Hematopoietic multipotent progenitor cell treated with erythropoietin and hydrocortisone succinate and interleukin-3 and kit ligand, for 15 days (in vitro differentiated cells): ENCODE measurements at regions not wholly inside any gene's neighbourhood (a gene's known extent, or its start where the extent isn't known, plus 50 kb on each side); places are given as distances from the start of the nearest gene placed in this dataset.

Source experiments
- DNase-seq: peaks from one replicate; pipeline ENCODE4 v3.0.0-alpha.2; 2015; ENCODE audit warnings: low spot score

DNA sequence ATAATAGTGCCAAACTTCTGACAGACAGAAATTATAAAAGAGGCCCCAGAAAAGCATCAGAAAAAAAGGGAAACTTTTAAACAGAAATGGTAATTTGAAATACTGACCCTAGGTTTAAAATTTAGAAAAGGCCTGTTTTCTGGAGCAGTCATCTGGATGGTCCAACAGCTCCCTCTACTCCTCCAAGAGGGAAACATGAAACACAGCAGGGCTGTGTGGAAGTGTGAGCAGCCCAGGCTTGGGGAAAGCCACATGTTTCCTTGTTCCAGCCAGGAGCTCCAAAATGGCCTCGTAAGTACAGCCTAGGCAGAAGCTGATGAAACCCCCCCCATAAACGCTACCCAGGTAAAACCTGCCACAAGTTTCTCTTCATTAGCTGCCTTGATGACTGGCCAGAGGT lies 499.3 kb upstream of the ADAMTS16 start:
- no peak for DNase-seq

DNA sequence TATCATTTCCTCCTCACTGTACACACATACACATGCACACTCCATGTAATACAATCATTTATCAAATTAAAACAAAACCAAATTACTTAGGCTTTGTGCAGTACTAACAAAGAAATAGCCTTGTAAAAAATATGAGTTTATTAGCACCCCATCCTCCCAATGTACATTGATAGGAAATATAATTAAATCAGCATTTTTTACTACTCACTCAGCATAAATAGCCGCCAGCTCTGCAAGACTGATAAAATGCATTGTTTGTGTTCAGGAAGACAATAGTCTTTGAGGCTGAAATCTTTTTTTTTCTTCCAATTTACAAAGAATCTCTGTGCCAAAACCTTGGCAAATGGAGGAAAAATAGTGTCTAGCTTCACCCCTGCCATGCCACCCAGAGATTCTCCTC lies 497.6 kb upstream of the ADAMTS16 start:
- no peak for DNase-seq

DNA sequence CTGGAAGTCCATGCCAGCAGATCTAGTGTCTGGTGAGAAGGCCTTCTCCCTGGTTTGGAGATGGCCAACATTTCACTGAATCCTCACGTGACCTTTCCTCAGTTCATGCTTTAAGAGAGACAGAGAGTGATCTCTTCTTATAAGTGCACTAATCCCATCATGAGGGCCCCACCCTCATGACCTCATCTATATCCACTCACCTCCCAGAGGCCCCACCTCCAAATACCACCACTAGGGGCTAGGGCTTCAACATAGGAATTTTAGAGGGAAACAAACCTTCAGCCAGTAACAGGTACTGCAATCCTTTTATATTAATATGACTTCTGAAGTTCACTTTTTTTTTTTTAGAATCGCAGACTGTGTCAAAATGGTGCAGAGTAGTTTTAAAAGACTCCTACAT lies 496.9 kb upstream of the ADAMTS16 start:
- no peak for DNase-seq

DNA sequence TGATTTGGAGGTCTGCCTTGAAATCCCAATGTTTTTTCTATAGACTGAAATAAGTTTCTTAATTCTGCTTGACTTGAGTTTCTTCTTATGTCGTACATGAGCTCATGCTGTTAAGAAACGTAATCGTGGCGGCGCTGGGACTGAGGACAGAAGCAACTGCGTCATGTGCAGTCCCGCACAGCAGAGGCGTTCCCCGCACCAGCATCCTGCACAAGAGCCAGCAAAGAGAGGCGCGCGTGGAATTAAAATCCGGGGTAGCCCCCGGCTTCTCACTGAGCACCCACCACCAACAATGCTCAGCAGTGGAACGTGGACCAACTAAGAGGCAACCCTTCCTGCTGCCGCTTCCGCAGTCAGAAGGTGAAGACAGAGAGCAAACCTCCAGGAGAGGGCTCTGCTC lies 496.2 kb upstream of the ADAMTS16 start:
- no peak for DNase-seq

DNA sequence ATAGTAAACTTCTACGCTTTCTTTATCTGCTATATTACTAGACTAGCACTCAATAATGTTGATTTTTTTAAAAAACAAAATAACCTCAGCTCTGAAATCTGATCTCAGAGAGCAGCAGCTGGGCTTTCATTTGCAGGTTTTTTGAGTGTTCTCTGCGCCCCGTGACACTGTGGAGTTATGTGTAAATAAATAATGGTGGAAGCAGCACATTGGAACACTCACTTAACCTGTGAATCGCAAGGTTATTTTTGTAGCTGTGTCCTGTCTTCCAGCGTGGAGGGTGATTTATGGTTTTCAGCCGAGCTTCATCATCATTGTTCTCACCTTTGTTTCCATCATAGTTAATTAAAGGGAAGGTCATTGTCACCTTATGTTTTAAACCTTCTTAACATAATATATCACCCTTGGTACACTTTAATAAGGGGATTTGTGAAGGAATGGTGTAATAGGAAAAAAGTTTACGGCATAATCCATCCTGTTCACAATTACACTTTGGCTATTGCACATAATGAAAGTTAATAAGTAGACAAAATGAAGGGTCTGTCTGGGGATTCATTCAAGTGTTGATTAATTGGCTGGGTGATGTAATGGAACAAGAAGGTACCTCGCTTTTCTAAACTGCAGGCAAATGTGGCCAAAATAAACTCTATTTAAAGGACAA lies 493.3 kb upstream of the ADAMTS16 start:
- no peak for DNase-seq

DNA sequence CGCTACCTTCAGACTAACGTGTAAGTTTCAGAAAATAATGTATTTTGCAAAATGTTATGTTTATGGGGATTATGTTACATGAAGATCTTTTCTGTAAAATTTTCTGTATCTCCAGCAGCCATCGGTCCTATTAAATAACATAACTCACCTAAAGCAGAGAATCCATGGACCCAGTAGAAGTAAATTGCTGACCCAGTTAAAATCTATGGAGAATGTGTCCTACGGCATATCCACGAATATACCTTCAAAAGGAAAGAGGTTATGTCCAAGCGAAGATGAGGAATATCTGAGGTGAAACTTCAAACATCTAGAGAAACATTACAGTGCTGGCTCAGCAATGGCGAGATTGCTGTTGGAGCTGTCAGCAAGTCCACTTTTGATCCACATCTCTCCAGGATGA lies 492.2 kb upstream of the ADAMTS16 start:
- DNase-seq = no peak

DNA sequence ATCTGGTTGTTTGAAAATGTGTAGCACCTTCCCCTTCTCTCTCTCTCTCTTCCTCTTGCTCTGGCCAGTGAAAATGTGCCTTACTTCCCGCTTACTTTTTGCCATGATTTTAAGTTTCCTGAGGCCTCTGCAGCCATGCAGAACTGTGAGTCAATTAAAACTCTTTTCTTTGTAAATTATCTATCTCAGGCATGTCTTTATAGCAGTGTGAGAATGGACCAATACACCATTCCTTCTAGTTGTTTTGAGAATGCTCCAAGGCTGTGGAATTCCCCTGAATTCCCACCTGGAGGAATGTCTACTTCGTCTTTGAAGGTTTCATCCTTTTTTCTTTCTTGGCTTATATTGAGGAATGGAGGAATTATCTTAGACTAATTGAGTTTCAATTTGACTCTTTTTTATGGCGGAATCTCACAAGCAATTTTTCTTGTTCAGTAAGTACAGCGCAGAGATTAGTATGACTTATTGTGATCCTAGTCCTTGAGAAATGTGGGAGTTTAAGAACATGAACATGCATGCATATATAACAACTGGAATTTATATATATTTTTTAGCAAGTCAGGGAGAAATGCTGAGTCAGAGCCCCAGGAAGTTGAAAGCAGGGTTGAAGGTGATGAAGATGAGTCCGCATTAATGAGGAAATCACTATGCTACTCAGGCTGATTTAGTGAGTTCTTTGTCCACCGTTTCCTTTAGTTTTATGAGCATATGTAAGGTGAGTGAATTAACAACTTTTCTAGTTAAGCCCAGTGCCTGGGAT lies 488.1 kb upstream of the ADAMTS16 start:
- no peak for DNase-seq

DNA sequence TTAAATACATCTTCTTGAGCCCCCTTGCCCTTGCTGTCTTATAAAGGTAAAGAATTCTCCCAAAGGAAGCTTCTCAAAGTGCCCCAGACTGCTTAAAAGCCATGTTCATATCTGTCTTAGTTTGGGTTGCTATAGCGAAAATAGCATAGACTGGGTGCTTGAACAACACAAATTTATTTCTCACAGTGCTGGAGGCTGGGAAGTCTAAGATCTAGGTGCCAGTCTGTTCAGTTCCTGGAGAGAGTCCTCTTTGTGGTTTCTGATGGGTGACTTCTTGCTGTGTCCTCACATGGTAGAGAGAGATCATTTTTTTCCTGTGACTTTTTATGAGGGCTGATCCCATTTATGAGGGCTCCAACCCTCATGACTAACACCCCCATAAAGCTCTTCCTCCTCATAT lies 486.7 kb upstream of the ADAMTS16 start:
- no peak for DNase-seq

DNA sequence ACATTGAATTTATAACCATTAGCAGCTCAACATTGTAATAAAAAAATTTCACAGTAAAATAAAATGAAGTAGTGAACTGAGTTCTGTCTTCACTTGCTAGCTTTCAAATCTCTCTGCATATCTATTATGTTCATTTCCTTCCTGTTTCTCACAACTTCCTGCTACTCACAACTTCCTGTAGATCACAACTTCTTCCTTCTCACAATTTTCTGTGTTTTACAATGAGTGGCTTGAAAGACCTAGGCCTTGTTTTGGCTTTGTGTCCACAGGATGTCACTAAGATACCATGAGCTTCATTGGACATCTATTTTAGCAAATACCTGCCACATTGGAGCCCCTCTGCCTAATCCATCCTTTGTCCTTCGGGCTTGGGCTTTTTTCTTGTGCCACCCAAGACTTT lies 480.3 kb upstream of the ADAMTS16 start:
- no peak for DNase-seq

DNA sequence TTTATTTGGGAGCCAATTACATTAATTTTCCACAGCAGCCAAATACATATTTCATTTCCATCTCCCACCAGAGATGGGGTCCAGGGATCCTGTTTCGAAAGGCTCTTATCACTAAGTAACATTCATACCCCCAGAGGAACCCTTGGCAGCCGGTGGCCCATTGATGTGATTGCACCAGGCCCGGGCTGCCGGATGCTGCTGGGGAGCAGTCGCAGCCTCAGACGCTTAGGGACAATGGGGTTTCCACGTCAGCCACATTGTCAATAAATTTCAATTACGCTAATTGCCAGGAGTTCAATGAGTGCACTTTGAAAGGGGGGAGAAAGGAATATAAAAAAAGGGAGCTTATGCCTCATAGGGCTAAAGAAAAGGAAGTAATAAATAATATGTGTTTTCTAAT lies 478.8 kb upstream of the ADAMTS16 start:
- no peak for DNase-seq

DNA sequence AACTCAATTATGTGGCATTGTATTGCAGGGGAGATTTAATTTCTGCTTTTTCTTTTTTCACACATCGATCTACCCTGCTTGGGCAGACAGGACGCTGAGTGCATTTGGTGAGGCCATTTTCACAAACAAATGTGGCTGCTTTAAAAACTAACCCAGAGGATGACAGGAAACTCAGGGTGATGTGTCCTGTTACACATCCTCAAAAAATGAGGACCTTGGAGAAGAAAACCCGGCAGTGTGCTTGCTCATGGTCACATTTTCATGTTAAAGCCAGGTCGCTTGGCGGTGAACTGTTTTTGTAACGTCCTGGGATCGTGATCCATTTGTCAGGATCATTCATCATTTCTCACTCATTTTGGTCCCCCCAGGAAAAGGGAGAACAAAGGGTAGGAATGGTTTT lies 478.3 kb upstream of the ADAMTS16 start:
- no peak for DNase-seq

DNA sequence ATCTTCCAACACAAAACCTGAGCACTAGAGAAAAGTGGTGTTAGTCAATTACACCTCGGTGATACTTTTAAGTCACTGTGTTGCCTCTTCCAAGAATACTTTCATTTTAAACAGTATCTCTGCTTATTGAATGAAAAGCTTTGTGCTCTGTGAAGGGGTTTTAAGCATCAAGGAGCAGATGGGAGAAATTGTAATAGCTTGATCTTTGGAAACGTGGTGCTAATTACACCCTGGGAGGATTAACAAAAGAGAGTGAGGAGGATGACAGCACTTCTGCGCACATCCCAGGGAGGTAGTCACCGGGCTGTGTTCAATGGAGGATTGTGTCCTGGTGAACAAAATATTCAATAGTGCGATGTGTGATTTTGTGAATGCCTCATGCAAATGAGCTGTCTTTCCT lies 477.4 kb upstream of the ADAMTS16 start:
- DNase-seq = no peak

DNA sequence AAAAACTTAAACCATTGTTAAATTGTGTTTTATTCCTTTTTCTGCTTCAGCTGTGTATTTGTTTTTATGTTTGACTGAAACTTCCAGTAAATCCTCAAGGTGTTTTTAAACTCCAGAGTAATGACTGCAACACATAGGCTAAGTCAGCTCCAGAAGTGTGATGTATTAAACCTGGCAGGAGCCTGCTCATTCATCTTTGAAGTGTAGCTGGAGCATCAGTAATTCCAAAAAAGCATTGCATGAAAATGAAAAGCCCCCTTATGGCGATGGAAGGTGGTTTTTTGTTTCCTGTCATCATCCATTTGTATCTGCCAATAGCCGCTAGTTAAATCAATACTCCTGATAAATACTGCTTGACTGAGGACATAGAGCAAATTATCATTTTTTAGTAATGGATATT lies 474.2 kb upstream of the ADAMTS16 start:
- no peak for DNase-seq

DNA sequence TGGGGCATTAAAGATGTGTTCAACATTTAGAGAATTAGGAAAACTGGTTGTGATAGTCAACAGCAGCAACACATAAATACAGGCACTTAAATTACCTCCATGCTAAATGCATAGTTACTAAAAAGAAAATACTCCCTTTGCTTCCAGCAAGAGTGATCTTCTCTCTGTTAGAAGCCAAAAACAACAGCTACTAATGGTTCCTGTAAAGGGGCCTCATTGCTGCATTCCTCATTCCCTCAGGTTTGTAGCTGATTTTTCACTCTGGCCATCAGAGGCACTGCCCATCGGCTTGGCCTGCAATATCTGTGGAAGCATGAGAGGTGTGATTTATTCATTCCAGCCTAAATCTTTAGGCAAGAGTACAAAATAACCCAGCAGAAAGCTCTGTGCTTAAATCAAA lies 466.0 kb upstream of the ADAMTS16 start:
- DNase-seq = no peak

DNA sequence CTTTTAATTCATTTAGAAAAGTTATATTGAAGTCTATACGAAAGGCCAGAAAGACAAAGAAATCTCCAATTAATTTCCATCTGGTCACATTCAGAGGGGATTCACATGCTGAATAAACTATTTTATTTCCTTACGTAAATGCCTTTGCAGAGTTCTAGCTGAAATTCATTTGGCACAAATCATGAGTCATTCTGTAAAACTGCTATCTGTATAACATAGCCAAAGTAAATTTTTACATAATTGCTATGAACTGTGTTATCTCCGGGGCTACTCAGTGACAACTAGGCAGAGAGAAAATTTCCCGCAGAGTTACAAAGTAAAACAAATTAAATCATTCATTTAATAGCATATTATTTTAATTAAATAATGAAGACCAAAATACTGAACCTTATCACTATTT lies 463.2 kb upstream of the ADAMTS16 start:
- no peak for DNase-seq

DNA sequence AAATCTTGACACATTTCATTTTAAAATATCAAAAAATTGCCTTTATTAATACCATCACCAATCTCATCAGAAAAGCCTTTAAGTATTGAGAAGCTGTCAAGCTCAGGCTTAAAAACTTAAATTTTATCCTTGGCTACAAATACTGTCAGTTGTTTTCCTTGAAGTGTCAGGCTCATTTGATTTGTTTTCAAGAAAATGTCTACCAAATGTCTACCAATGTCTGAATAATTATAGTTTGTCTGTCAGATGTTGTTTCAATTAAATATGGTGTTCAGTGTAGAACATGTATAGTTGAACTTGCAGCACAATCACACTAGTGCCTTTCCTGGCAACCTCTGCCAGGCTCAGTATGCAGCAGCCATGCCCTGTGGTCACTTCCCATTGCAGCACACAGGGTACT lies 455.2 kb upstream of the ADAMTS16 start:
- no peak for DNase-seq

DNA sequence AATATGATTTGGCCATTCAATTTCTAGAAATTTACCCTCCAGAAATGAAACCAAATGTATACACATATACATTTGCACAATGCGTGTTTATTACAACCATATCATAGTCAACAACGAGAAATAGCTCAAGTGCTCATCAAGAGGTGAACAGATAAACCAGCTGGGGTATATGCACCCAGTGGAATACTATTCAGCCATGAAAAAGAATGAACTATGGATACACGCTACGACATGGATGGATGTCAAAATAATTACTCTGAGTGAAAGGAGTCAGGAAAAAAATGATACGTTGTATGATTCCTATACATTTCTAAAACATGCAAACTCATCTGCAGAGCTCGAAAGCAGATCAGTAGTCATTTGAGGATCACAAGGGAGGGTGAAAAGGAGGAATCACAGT lies 441.5 kb upstream of the ADAMTS16 start:
- no peak for DNase-seq

DNA sequence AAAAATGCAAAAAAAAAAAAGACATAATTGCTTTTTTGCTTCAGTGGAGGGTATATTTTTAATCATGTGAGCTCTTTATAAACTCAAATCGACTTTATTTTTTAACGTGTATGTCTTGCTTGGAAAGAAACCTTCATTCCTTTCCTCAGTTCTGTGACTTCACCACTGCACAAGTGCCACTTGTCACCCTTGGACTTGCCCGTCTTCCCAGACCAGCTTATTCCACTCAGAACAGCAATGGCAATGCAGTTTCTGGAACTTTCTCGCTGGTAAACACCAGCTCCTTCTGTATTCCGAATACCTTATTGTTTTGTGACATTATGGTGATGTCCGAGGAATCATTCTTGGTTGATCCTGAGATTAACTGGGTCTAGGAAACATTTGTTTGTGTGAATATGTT lies 440.5 kb upstream of the ADAMTS16 start:
- DNase-seq = no peak

DNA sequence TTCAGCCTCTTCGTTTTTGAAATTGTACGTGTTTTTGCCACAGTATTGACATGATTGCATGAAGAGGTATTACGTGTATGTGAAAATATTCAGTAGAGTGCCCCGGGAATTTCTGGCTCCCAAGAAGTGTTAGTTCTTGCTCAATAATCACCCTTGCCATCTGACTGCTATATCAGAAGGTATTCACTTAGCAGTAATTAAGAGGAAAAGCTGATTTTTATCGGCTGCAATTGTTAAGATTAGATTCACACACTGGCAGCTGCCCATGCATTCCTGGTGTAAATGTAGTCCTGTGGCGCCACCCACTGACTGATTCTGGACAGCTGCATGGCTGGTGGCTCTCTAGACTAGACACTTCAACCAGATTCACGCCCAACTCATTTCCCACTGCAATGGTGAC lies 440.1 kb upstream of the ADAMTS16 start:
- no peak for DNase-seq

DNA sequence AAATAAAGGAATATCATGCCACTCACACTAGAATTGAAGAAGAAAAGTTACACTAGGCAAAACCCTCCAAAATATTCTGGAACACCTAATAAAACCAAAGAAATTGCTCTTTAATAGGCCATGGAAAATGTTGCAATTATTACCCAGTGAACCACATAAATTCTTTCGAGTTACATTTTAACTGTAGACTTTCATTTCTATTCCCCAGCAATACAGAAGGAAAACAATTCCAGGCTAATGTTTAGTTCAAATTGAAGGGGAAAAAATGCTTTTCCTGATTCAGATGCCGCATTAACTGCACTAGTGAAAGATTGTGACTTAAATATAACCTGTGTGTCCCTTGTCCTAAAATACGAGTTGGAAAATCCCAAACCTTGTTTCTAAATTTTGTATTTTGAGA lies 439.3 kb upstream of the ADAMTS16 start:
- DNase-seq = no peak

DNA sequence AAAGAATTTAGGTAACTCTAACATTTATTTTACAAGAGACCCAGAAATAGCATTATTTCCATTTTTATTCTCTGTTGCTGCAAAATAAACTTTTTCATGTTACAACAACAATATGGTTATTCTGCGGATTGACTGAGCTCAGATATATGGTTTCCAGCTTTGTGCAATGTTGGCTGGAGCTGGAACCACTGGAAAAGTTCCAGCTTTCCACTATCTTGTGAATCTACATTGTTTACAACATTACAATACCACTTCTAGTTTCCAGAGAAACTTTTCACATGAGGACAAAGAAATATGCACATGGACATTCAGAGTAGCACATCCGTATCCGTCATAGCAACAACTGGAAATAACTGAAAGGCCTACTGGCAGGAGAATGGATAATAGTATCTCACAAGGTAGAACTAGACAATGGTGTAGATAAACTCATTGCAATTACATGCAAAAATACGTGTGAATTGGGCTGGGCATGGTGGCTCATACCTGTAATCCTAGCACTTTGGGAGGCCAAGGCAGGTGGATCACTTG lies 436.1 kb upstream of the ADAMTS16 start:
- DNase-seq = no peak

DNA sequence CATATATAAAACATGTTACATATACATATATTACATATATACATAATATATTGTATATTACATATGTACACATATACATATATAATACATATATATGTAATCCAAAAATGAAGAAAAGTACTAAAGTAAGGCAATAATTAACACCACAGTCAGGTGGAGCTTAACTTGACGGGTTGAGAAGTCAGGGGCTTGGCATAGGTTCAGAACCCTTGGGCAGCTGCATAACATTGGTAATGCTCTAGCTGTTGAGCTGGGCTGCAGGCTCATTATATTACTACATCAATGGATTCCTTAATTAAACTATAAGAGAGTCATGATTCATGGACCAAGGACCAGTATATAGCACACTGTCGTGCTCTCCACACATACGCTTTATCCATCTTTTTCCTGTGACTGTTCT lies 435.2 kb upstream of the ADAMTS16 start:
- no peak for DNase-seq

DNA sequence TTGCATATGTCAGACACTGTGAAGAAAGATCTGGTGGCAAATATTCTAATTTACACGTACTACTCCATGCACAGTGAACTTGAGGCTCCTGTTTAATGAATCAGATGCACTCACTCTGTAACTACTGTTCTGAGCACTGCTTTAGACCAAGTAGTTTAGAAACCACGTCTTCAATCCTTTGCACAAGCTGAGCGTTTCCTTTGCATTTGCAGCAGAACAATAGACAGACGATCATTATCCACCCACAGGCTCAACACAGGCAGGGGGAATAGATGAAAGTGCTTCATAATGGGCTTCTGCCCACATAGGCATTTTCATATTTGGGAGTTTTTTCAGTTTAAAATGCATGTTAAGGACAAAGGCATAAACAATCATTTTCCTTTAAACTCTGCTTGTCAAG lies 423.3 kb upstream of the ADAMTS16 start:
- no peak for DNase-seq

DNA sequence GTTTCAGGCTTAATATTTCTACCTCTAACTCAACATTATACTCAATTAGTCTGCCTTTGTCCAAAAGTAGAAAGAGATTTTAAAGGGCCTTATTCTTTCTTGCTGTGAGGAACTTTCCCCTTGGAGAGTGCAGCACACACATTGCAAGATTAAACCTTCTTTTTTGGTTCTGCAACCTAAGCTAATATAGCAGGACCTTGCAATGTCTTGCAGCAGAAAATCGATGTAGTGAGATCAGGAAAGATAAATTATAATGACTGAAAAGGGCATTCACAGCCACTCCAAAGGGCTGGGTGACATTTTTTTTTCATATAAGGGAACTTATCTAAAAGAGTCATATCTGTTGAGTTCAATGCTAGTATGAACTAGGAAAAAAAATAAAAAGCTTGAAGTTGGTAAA lies 422.7 kb upstream of the ADAMTS16 start:
- DNase-seq = no peak
